K562 (cell line): ENCODE measurements at regions not wholly inside any gene's neighbourhood (a gene's known extent, or its start where the extent isn't known, plus 50 kb on each side); places are given as distances from the start of the nearest gene placed in this dataset.

ENCODE experiments used
- ATAC-seq: fragments of 200-7000 bp; cut with Tn5 transposase; 3 replicates; pipeline ENCODE4 v1.9.1; 2020; ENCODE audit warnings: moderate library complexity
- BruUV-seq: library from RNA; stranded (reverse); fragments of 400-500 nt; replicated peaks from 2 replicates; lab custom pipeline; 2021; lab: Mats Ljungman, UMichigan
- CTCF ChIA-PET: fragments of 300-600 bp; formaldehyde crosslinking; extraction: SDS; loops from one replicate; lab custom pipeline; 2021; ENCODE audit warnings: low intra/inter-chr PET ratio; lab: Yijun Ruan, JAX
- POLR2A ChIA-PET: fragments of 300-600, 350-650 bp; sonication (Branson Sonifier 250); formaldehyde crosslinking; extraction: SDS; loops from one replicate; lab custom pipeline; 2021; ENCODE audit warnings: antibody characterized with exemption, inconsistent platforms; lab: Yijun Ruan, JAX
- DNase-seq, 4 experiments: peaks; one replicate each; pipeline versions ENCODE4 v3.0.0 to v3.0.0-alpha.2; 2011 to 2018; ENCODE audit warnings: low spot score in 3 of 4, mixed read lengths in 3 of 4; ENCODE audit errors: extremely low read depth in 1 of 4
- FAIRE-seq: peaks from 2 replicates; lab custom pipeline; 2011; peaks lifted over from hg19 to GRCh38; lab: Jason Lieb, UNC
- H2AFZ ChIP-seq: 2 replicates; pipeline ENCODE4 v1.6.0; 2011; ENCODE audit warnings: low read depth, low read length, control low read depth, inconsistent platforms
- H3K27ac ChIP-seq: fragments of 200-600 bp; 3 replicates; pipeline ENCODE4 v1.8.0; 2011; ENCODE audit warnings: low read depth, mild to moderate bottlenecking, control low read depth, inconsistent platforms, low read length, moderate library complexity, mixed read lengths; ENCODE audit errors: extremely low read depth
- H3K27me3 ChIP-seq, 2 experiments: fragments of 300-600 bp in 1 of 2; 2 replicates in 1 of 2; 3 replicates in 1 of 2; pipeline versions ENCODE4 v1.6.0 to v1.8.0; 2011; ENCODE audit warnings: inconsistent platforms in 2 of 2, low read length in 2 of 2, mild to moderate bottlenecking in 1 of 2, mixed read lengths in 1 of 2, moderate library complexity in 1 of 2; ENCODE audit not compliant: control insufficient read depth in 2 of 2, insufficient read depth in 2 of 2
- H3K36me3 ChIP-seq: fragments of 300-600 bp; 3 replicates; pipeline ENCODE4 v1.8.0; 2011; ENCODE audit warnings: mild to moderate bottlenecking, low read length, inconsistent platforms; ENCODE audit not compliant: control insufficient read depth, insufficient read depth
- H3K4me1 ChIP-seq, 2 experiments: fragments of 200-600 bp in 1 of 2; replicated peaks in 1 of 2; 2 replicates in 1 of 2; 3 replicates in 1 of 2; pipeline versions ENCODE4 v1.5.1 to v1.8.0; 2011; ENCODE audit warnings: inconsistent platforms in 2 of 2, low read length in 2 of 2, mild to moderate bottlenecking in 1 of 2, mixed read lengths in 1 of 2, moderate library complexity in 1 of 2; ENCODE audit not compliant: control insufficient read depth in 2 of 2, insufficient read depth in 2 of 2
- H3K4me2 ChIP-seq: 2 replicates; pipeline ENCODE4 v1.6.1; 2011; ENCODE audit warnings: low read length, control low read depth, inconsistent platforms, mixed read lengths; ENCODE audit not compliant: insufficient read depth
- H3K4me3 ChIP-seq: fragments of 200-600 bp; sonication (generic), shearing (Covaris generic); 2 replicates; pipeline ENCODE4 v1.5.1; 2016; ENCODE audit warnings: control low read depth, inconsistent platforms
- H3K79me2 ChIP-seq: fragments of 200-600 bp; 3 replicates; pipeline ENCODE4 v1.8.0; 2011; ENCODE audit warnings: low read length, inconsistent platforms; ENCODE audit not compliant: control insufficient read depth, insufficient read depth
- H3K9ac ChIP-seq, 2 experiments: 2 replicates each; pipeline versions ENCODE4 v1.6.0 to v1.6.1; 2011; ENCODE audit warnings: low read depth in 2 of 2, low read length in 2 of 2, control low read depth in 1 of 2, inconsistent platforms in 1 of 2, mild to moderate bottlenecking in 1 of 2, mixed read lengths in 1 of 2; ENCODE audit not compliant: insufficient read depth in 1 of 2
- H3K9me1 ChIP-seq: one replicate; pipeline ENCODE4 v1.6.0; 2011; ENCODE audit warnings: inconsistent platforms, mild to moderate bottlenecking, low read length, moderate library complexity; ENCODE audit not compliant: control insufficient read depth, insufficient read depth
- H3K9me3 ChIP-seq: replicated peaks from 2 replicates; pipeline ENCODE4 v1.5.1; 2011; ENCODE audit warnings: low read depth, low read length, inconsistent platforms; ENCODE audit not compliant: control insufficient read depth, insufficient read depth
- H4K20me1 ChIP-seq: replicated peaks from 2 replicates; pipeline ENCODE4 v1.6.1; 2011; ENCODE audit warnings: low read length, inconsistent platforms, mixed read lengths; ENCODE audit not compliant: control insufficient read depth, insufficient read depth
- FOXJ3 ChIP-seq: sonication (generic); formaldehyde crosslinking; IDR thresholded peaks from 2 replicates; pipeline ENCODE4 v1.4.0; 2020; ENCODE audit warnings: mild to moderate bottlenecking, missing genetic modification reagents
- MAFG ChIP-seq: fragments of 450-650 bp; conservative IDR thresholded peaks from 2 replicates; pipeline ENCODE4 v1.6.1; 2016; ENCODE audit warnings: missing genetic modification characterization, missing compliant biosample characterization
- MTA3 ChIP-seq: fragments of 450-650 bp; formaldehyde crosslinking; IDR thresholded peaks from 2 replicates; pipeline ENCODE4 v1.6.1; 2017; ENCODE audit warnings: mild to moderate bottlenecking, borderline replicate concordance
- NCOR1 ChIP-seq: fragments of 450-650 bp; IDR thresholded peaks from 2 replicates; pipeline ENCODE4 v1.6.1; 2016; ENCODE audit warnings: mild to moderate bottlenecking, moderate library complexity
- NR2C1 ChIP-seq, 2 experiments: fragments of 450-650 bp; IDR thresholded peaks; 2 replicates each; pipeline ENCODE4 v1.6.1; 2017; ENCODE audit warnings: mild to moderate bottlenecking in 2 of 2, antibody characterized with exemption in 1 of 2, inconsistent platforms in 1 of 2, missing compliant biosample characterization in 1 of 2, missing genetic modification characterization in 1 of 2
- RBM22 ChIP-seq: fragments of 200-400 bp; formaldehyde crosslinking; IDR thresholded peaks from 2 replicates; pipeline ENCODE4 v1.6.1; 2018; ENCODE audit warnings: low read length, low read depth; ENCODE audit not compliant: poor library complexity, severe bottlenecking
- SMAD4 ChIP-seq: fragments of 250-450 bp; sonication (Bioruptor Pico); conservative IDR thresholded peaks from 2 replicates; pipeline ENCODE4 v1.8.0; 2021; ENCODE audit warnings: inconsistent platforms, mild to moderate bottlenecking, moderate library complexity
- SMARCA4 ChIP-seq: fragments of 450-650 bp; IDR thresholded peaks from 2 replicates; pipeline ENCODE4 v1.6.1; 2016
- TEAD4 ChIP-seq, 2 experiments: sonication (generic) in 1 of 2; formaldehyde crosslinking in 1 of 2; IDR thresholded peaks; 2 replicates each; pipeline versions ENCODE4 v1.6.1 to v1.8.0; 2012 to 2022; ENCODE audit warnings: borderline replicate concordance in 1 of 2, inconsistent platforms in 1 of 2, low read length in 1 of 2, mild to moderate bottlenecking in 1 of 2, missing genetic modification reagents in 1 of 2
- WGBS: fragments of 100-300 bp; shearing (Covaris generic); methylation state at CpG from one replicate; pipeline ENCODE4 v1.1.6; 2016; ENCODE audit warnings: low coverage, mixed read lengths; ENCODE audit not compliant: insufficient coverage; ENCODE audit errors: missing lambda C conversion rate; 5-methylcytosine and 5-hydroxymethylcytosine counted together
- in situ Hi-C: fragments of 300-500 bp; cut with MboI; formaldehyde crosslinking; loops from 4 replicates; pipeline ENCODE4 v1.15.0; 2018; ENCODE audit warnings: inconsistent platforms, mixed read lengths
- intact Hi-C: fragments of 100-400 bp; cut with micrococcal nuclease; formaldehyde crosslinking; loops from 2 replicates; pipeline ENCODE4 v1.14.2; 2022
- TF ChIP-seq, protein P1 (sequence below): sonication (generic); formaldehyde crosslinking; IDR thresholded peaks from 2 replicates; pipeline ENCODE4 v1.8.1; 2022; ENCODE audit warnings: missing genetic modification reagents
- TF ChIP-seq, protein P2 (sequence below): sonication (generic); formaldehyde crosslinking; IDR thresholded peaks from 2 replicates; pipeline ENCODE4 v1.5.0; 2020; ENCODE audit warnings: missing genetic modification reagents
- TF ChIP-seq, protein P3 (sequence below): fragments of 450-650 bp; formaldehyde crosslinking; IDR thresholded peaks from 2 replicates; pipeline ENCODE4 v1.4.0; 2020; ENCODE audit warnings: mild to moderate bottlenecking, moderate library complexity
- TF ChIP-seq, protein P4 (sequence below): IDR thresholded peaks from 2 replicates; pipeline ENCODE4 v1.6.1; 2016; ENCODE audit warnings: missing genetic modification characterization, missing compliant biosample characterization
- TF ChIP-seq, protein P5 (sequence below): IDR thresholded peaks from 2 replicates; pipeline ENCODE4 v1.6.1; 2011; ENCODE audit not compliant: insufficient read length; ENCODE audit errors: extremely low read depth
- TF ChIP-seq, protein P6 (sequence below): fragments of 450-650 bp; formaldehyde crosslinking; IDR thresholded peaks from 2 replicates; pipeline ENCODE4 v1.4.0; 2022; ENCODE audit warnings: mild to moderate bottlenecking, moderate library complexity

DNA sequence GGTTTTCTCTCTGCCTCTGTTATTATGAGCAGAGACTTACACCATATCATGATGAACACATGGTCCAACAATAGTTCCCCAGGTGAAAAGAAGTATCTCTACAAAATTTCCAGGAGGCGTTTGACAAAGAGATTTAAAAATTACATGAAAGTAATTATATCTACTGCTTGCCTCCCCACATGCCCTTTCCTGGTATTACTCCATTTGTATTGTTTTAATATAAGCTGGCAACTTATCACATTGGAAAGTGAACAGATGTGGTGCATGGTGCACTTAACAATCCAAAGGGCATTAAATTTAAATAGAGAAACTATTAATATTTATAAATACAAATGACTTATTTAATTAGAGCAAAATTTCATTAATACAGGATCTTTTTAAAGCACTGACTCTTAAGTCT lies 638.2 kb downstream of the ANKRD7 start (continued):
- TF ChIP-seq, protein P1, sequence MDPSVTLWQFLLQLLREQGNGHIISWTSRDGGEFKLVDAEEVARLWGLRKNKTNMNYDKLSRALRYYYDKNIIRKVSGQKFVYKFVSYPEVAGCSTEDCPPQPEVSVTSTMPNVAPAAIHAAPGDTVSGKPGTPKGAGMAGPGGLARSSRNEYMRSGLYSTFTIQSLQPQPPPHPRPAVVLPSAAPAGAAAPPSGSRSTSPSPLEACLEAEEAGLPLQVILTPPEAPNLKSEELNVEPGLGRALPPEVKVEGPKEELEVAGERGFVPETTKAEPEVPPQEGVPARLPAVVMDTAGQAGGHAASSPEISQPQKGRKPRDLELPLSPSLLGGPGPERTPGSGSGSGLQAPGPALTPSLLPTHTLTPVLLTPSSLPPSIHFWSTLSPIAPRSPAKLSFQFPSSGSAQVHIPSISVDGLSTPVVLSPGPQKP (CRISPR knock-in tag): no peak
- TF ChIP-seq, protein P2, sequence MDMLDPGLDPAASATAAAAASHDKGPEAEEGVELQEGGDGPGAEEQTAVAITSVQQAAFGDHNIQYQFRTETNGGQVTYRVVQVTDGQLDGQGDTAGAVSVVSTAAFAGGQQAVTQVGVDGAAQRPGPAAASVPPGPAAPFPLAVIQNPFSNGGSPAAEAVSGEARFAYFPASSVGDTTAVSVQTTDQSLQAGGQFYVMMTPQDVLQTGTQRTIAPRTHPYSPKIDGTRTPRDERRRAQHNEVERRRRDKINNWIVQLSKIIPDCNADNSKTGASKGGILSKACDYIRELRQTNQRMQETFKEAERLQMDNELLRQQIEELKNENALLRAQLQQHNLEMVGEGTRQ (CRISPR knock-in tag): no peak

DNA sequence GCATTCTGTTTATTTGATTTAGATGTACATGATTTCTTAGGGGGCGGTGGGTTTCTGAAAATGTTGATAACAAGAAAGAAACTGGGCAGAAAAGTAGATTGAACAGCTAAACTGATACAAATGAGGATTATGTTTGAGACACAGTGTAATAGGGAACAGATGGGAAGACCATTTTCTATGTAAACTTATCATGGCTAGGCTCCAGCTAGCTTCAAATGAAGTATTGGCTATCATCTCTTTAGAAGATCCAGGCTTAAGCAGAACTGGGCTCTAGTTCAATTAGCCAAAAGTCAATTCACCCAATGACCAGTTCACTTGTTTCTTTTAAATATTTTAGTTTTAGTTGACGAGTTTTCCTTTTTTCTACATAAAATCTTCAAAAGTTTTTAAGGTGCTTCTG lies 639.5 kb downstream of the ANKRD7 start:
- Histone ChIP-seq H3K79me2 (no peaks in the 10 kb centered on the region), H3K36me3 (no peaks in the 10 kb centered on the region), H3K4me1 (no peaks in the 10 kb centered on the region), H2AFZ (no peak overlapping the region), H3K9me3 (no peaks in the 10 kb centered on the region), H3K9ac (no peak overlapping the region), H3K4me3 (no peak overlapping the region), H3K27ac (no peak overlapping the region), H3K27me3 (no peaks in the 10 kb centered on the region), H3K9me1 (no peaks in the 10 kb centered on the region), H4K20me1 (no peaks in the 10 kb centered on the region), H3K4me2 (no peak overlapping the region)
- CTCF ChIA-PET: no interaction called here
- FAIRE-seq (no peak), ATAC-seq (no peak), DNase-seq (no peak)
- in situ Hi-C loops (no loop called here), intact Hi-C loops (no loop called here)
- WGBS: 7% methylated on average over 2 of the region's 2 CpGs
- POLR2A ChIA-PET: no interaction called here
- BruUV-seq: no TSS peak
- TF ChIP-seq, protein P3, sequence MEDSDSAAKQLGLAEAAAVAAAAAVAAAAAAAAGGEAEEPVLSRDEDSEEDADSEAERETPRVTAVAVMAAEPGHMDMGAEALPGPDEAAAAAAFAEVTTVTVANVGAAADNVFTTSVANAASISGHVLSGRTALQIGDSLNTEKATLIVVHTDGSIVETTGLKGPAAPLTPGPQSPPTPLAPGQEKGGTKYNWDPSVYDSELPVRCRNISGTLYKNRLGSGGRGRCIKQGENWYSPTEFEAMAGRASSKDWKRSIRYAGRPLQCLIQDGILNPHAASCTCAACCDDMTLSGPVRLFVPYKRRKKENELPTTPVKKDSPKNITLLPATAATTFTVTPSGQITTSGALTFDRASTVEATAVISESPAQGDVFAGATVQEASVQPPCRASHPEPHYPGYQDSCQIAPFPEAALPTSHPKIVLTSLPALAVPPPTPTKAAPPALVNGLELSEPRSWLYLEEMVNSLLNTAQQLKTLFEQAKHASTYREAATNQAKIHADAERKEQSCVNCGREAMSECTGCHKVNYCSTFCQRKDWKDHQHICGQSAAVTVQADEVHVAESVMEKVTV (CRISPR knock-in tag): no peak
- TF ChIP-seq MAFG (tag) (no peak), SMARCA4 (no peak), MTA3 (no peak), TEAD4 (IDR thresholded peaks at IDR 0.05; ENCODE audit: low read length) (no peak), TEAD4 (CRISPR knock-in tag; IDR thresholded peaks at IDR 0.05; ENCODE audit: borderline replicate concordance) (no peak), SMAD4 (CRISPR knock-in tag) (no peak), RBM22 (no peak), NCOR1 (no peak), NR2C1 (IDR thresholded peaks at IDR 0.05) (no peak), NR2C1 (tag; IDR thresholded peaks at IDR 0.05) (no peak), FOXJ3 (CRISPR knock-in tag) (no peak)
- TF ChIP-seq, protein P4, sequence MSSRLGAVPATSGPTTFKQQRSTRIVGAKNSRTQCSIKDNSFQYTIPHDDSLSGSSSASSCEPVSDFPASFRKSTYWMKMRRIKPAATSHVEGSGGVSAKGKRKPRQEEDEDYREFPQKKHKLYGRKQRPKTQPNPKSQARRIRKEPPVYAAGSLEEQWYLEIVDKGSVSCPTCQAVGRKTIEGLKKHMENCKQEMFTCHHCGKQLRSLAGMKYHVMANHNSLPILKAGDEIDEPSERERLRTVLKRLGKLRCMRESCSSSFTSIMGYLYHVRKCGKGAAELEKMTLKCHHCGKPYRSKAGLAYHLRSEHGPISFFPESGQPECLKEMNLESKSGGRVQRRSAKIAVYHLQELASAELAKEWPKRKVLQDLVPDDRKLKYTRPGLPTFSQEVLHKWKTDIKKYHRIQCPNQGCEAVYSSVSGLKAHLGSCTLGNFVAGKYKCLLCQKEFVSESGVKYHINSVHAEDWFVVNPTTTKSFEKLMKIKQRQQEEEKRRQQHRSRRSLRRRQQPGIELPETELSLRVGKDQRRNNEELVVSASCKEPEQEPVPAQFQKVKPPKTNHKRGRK: no peak
- TF ChIP-seq, protein P5, sequence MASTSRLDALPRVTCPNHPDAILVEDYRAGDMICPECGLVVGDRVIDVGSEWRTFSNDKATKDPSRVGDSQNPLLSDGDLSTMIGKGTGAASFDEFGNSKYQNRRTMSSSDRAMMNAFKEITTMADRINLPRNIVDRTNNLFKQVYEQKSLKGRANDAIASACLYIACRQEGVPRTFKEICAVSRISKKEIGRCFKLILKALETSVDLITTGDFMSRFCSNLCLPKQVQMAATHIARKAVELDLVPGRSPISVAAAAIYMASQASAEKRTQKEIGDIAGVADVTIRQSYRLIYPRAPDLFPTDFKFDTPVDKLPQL: no peak
- TF ChIP-seq, protein P6, sequence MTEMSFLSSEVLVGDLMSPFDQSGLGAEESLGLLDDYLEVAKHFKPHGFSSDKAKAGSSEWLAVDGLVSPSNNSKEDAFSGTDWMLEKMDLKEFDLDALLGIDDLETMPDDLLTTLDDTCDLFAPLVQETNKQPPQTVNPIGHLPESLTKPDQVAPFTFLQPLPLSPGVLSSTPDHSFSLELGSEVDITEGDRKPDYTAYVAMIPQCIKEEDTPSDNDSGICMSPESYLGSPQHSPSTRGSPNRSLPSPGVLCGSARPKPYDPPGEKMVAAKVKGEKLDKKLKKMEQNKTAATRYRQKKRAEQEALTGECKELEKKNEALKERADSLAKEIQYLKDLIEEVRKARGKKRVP: no peak
